HG03457 (cell line): ENCODE measurements at regions not wholly inside any gene's neighbourhood (a gene's known extent, or its start where the extent isn't known, plus 50 kb on each side); places are given as distances from the start of the nearest gene placed in this dataset.
"Not testable (repeated sequence)": the region's sequence is repeated elsewhere in the genome, so short reads cannot be mapped to it uniquely, and the experiment has no call there.

Experiments used
- ATAC-seq: cut with Tn5 transposase; IDR thresholded peaks from one replicate; pipeline ENCODE4 v1.9.1; 2021; ENCODE audit warnings: moderate number of reproducible peaks; ENCODE audit not compliant: unreplicated experiment

GRCh38 chr17:30731210-30732132, 93.0 kb downstream of the CRLF3 start:
- ATAC-seq = peak; percentile 72

- not testable (repeated sequence) for ATAC-seq
Observed at GRCh38 chr17:30730837-30731209, 93.7 kb downstream of the CRLF3 start.

GRCh38 chr17:30730171-30730836, 94.2 kb downstream of the CRLF3 start:
- ATAC-seq = not testable (repeated sequence)

- ATAC-seq = not testable (repeated sequence)
Observed at GRCh38 chr17:30729471-30730170, 94.9 kb downstream of the CRLF3 start.

GRCh38 chr17:30727517-30727916, 97.0 kb downstream of the CRLF3 start:
- not testable (repeated sequence) for ATAC-seq

- not testable (repeated sequence) for ATAC-seq
Observed at GRCh38 chr17:30726734-30727133, 97.8 kb downstream of the CRLF3 start.

GRCh38 chr17:30726310-30726709, 98.2 kb downstream of the CRLF3 start:
- ATAC-seq = not testable (repeated sequence)

GRCh38 chr17:30724034-30724650, 100.3 kb downstream of the CRLF3 start:
- not testable (repeated sequence) for ATAC-seq

- ATAC-seq = not testable (repeated sequence)
Observed at GRCh38 chr17:30722114-30722780, 102.2 kb downstream of the CRLF3 start.

- ATAC-seq = not testable (repeated sequence)
Observed at GRCh38 chr17:30720971-30721370, 103.5 kb downstream of the CRLF3 start.

GRCh38 chr17:30720013-30720471, 104.5 kb downstream of the CRLF3 start:
- no peak for ATAC-seq

GRCh38 chr17:30719131-30719973, 105.1 kb downstream of the CRLF3 start:
- ATAC-seq = not testable (repeated sequence)

GRCh38 chr17:30718691-30719090, 105.8 kb downstream of the CRLF3 start:
- not testable (repeated sequence) for ATAC-seq

GRCh38 chr17:30718099-30718447, 106.4 kb downstream of the CRLF3 start:
- not testable (repeated sequence) for ATAC-seq

GRCh38 chr17:30717291-30718098, 107.0 kb downstream of the CRLF3 start:
- no peak for ATAC-seq

- ATAC-seq = no peak
Observed at GRCh38 chr17:30716461-30717290, 107.8 kb downstream of the CRLF3 start.

GRCh38 chr17:30714825-30715622, 109.5 kb downstream of the CRLF3 start:
- not testable (repeated sequence) for ATAC-seq
